Type B pancreatic cell (in vitro differentiated cells): ENCODE measurements at regions not wholly inside any gene's neighbourhood (a gene's known extent, or its start where the extent isn't known, plus 50 kb on each side); places are given as distances from the start of the nearest gene placed in this dataset.

Experiments used
- DNase-seq: peaks from one replicate; pipeline ENCODE4 v3.0.0; 2021; ENCODE audit warnings: mixed read lengths; ENCODE audit not compliant: unreplicated experiment; ENCODE audit errors: extremely low spot score
- H3K27ac Mint-ChIP-seq: 2 replicates; pipeline ENCODE4 v1.8.0; 2021; ENCODE audit warnings: mild to moderate bottlenecking, mixed read lengths
- H3K27me3 Mint-ChIP-seq: 2 replicates; pipeline ENCODE4 v1.8.0; 2021; ENCODE audit warnings: mixed read lengths
- H3K36me3 Mint-ChIP-seq: 2 replicates; pipeline ENCODE4 v1.8.0; 2021; ENCODE audit warnings: mixed read lengths
- H3K4me1 Mint-ChIP-seq: one replicate; pipeline ENCODE4 v1.8.0; 2021; ENCODE audit warnings: mixed read lengths; ENCODE audit not compliant: unreplicated experiment
- H3K4me3 Mint-ChIP-seq: 2 replicates; pipeline ENCODE4 v1.8.0; 2021; ENCODE audit warnings: mild to moderate bottlenecking, mixed read lengths
- H3K9me3 Mint-ChIP-seq: 2 replicates; pipeline ENCODE4 v1.8.0; 2021; ENCODE audit warnings: mixed read lengths
- CTCF ChIP-seq: fragments of 200-600 bp; sonication (generic); conservative IDR thresholded peaks from 2 replicates; pipeline ENCODE4 v1.5.0; 2021; ENCODE audit warnings: antibody characterized with exemption, mild to moderate bottlenecking

- DNase-seq: no peak
- H3K36me3 Mint-ChIP-seq: no peaks in the 10 kb centered on the region
- peaks cover 3% of the 10 kb centered on the region for H3K9me3 Mint-ChIP-seq
- TF ChIP-seq CTCF: no peak
- no peaks in the 10 kb centered on the region for H3K4me1 Mint-ChIP-seq
- peaks cover 7% of the 10 kb centered on the region for H3K27me3 Mint-ChIP-seq
- H3K4me3 Mint-ChIP-seq: no peak overlapping the region
- no peak overlapping the region for H3K27ac Mint-ChIP-seq
Measured at GRCh38 chr2:238584617-238585016, 157.9 kb downstream of the ASB1 start.

- no peak for TF ChIP-seq CTCF
- Mint-ChIP-seq H3K27ac (no peak overlapping the region), H3K36me3 (no peaks in the 10 kb centered on the region), H3K4me3 (no peak overlapping the region), H3K9me3 (peaks cover 3% of the 10 kb centered on the region), H3K4me1 (no peaks in the 10 kb centered on the region), H3K27me3 (no peaks in the 10 kb centered on the region)
- no peak for DNase-seq
Measured at GRCh38 chr2:238585836-238586821, 159.4 kb downstream of the ASB1 start.

GRCh38 chr2:238586931-238587775 lies 160.4 kb downstream of the ASB1 start:
- no peaks in the 10 kb centered on the region for H3K36me3 Mint-ChIP-seq
- no peaks in the 10 kb centered on the region for H3K27me3 Mint-ChIP-seq
- H3K9me3 Mint-ChIP-seq: peaks cover 3% of the 10 kb centered on the region
- DNase-seq: no peak
- H3K4me1 Mint-ChIP-seq: no peaks in the 10 kb centered on the region
- H3K27ac Mint-ChIP-seq: no peak overlapping the region
- TF ChIP-seq CTCF: no peak
- no peak overlapping the region for H3K4me3 Mint-ChIP-seq

- DNase-seq: no peak
- peaks cover 4% of the 10 kb centered on the region for H3K27me3 Mint-ChIP-seq
- no peak overlapping the region for H3K4me3 Mint-ChIP-seq
- TF ChIP-seq CTCF: no peak
- H3K36me3 Mint-ChIP-seq: no peaks in the 10 kb centered on the region
- H3K27ac Mint-ChIP-seq: no peak overlapping the region
- H3K9me3 Mint-ChIP-seq: peaks cover 3% of the 10 kb centered on the region
- H3K4me1 Mint-ChIP-seq: no peaks in the 10 kb centered on the region
Measured at GRCh38 chr2:238587776-238588660, 161.3 kb downstream of the ASB1 start.
